Liver (tissue), 7 donors: ENCODE measurements at regions not wholly inside any gene's neighbourhood (a gene's known extent, or its start where the extent isn't known, plus 50 kb on each side); places are given as distances from the start of the nearest gene placed in this dataset.

Source experiments
- DNase-seq: peaks from one replicate; pipeline ENCODE4 v3.0.0-alpha.2; 2017; ENCODE audit warnings: low spot score
- H3K27ac ChIP-seq, 2 donors: one replicate each; pipeline ENCODE4 v1.7.0; 2013; ENCODE audit warnings: inconsistent platforms in 2 of 2, low read length in 2 of 2, control low read depth in 1 of 2, low read depth in 1 of 2, mild to moderate bottlenecking in 1 of 2
- H3K27me3 ChIP-seq, 4 donors: one replicate each; pipeline versions ENCODE4 v1.6.1 to v1.7.0; 2013; ENCODE audit warnings: low read length in 3 of 4, inconsistent platforms in 1 of 4, mild to moderate bottlenecking in 1 of 4, moderate library complexity in 1 of 4; ENCODE audit not compliant: control insufficient read depth in 4 of 4, insufficient read depth in 4 of 4
- H3K36me3 ChIP-seq, 4 donors: one replicate each; pipeline versions ENCODE4 v1.6.1 to v1.7.0; 2013; ENCODE audit warnings: low read length in 3 of 4, mild to moderate bottlenecking in 3 of 4, low read depth in 1 of 4, moderate library complexity in 1 of 4; ENCODE audit not compliant: control insufficient read depth in 4 of 4, insufficient read depth in 3 of 4
- H3K4me1 ChIP-seq, 4 donors: one replicate each; pipeline versions ENCODE4 v1.6.1 to v1.7.0; 2013; ENCODE audit warnings: low read length in 3 of 4, mild to moderate bottlenecking in 3 of 4, moderate library complexity in 1 of 4; ENCODE audit not compliant: control insufficient read depth in 4 of 4, insufficient read depth in 4 of 4
- H3K4me3 ChIP-seq, 3 donors: one replicate each; pipeline versions ENCODE4 v1.6.1 to v1.7.0; 2013; ENCODE audit warnings: low read length in 3 of 3, control low read depth in 1 of 3, low read depth in 1 of 3, mild to moderate bottlenecking in 1 of 3
- H3K9ac ChIP-seq, 2 donors: one replicate each; pipeline ENCODE4 v1.7.0; 2013; ENCODE audit warnings: low read length in 2 of 2, mild to moderate bottlenecking in 2 of 2, moderate library complexity in 2 of 2, control low read depth in 1 of 2, low read depth in 1 of 2
- H3K9me3 ChIP-seq, 4 donors: one replicate each; pipeline versions ENCODE4 v1.6.1 to v1.7.0; 2013; ENCODE audit warnings: low read length in 3 of 4; ENCODE audit not compliant: control insufficient read depth in 4 of 4
- EGR1 ChIP-seq, 2 donors: IDR thresholded peaks; 2 replicates each; pipeline ENCODE4 v1.6.1; 2016 to 2018; ENCODE audit warnings: antibody characterized with exemption in 2 of 2, low read depth in 2 of 2
- FOXA1 ChIP-seq: IDR thresholded peaks from 2 replicates; pipeline ENCODE4 v1.6.1; 2016; ENCODE audit warnings: antibody characterized with exemption
- FOXA2 ChIP-seq: IDR thresholded peaks from 2 replicates; pipeline ENCODE4 v1.6.1; 2016; ENCODE audit warnings: antibody characterized with exemption
- GABPA ChIP-seq, 2 donors: IDR thresholded peaks in 1 of 2; conservative IDR thresholded peaks in 1 of 2; 2 replicates each; pipeline ENCODE4 v1.6.1; 2016; ENCODE audit warnings: antibody characterized with exemption in 2 of 2, mild to moderate bottlenecking in 1 of 2, moderate library complexity in 1 of 2
- HNF4G ChIP-seq: IDR thresholded peaks from 2 replicates; pipeline ENCODE4 v1.6.1; 2016; ENCODE audit warnings: antibody characterized with exemption
- JUND ChIP-seq, 2 donors: IDR thresholded peaks; 2 replicates each; pipeline ENCODE4 v1.6.1; 2016; ENCODE audit warnings: antibody characterized with exemption in 2 of 2
- MAX ChIP-seq: IDR thresholded peaks from 2 replicates; pipeline ENCODE4 v1.6.1; 2016; ENCODE audit warnings: antibody characterized with exemption
- NR2F2 ChIP-seq: IDR thresholded peaks from 2 replicates; pipeline ENCODE4 v1.6.1; 2016; ENCODE audit warnings: antibody characterized with exemption
- RAD21 ChIP-seq, 2 donors: IDR thresholded peaks; 2 replicates each; pipeline ENCODE4 v1.6.1; 2016; ENCODE audit warnings: antibody characterized with exemption in 2 of 2, mild to moderate bottlenecking in 2 of 2
- REST ChIP-seq: IDR thresholded peaks from 2 replicates; pipeline ENCODE4 v1.6.1; 2016; ENCODE audit warnings: antibody characterized with exemption, mild to moderate bottlenecking
- TAF1 ChIP-seq: conservative IDR thresholded peaks from 2 replicates; pipeline ENCODE4 v1.6.1; 2016; ENCODE audit warnings: antibody characterized with exemption, mild to moderate bottlenecking
- YY1 ChIP-seq: IDR thresholded peaks from 2 replicates; pipeline ENCODE4 v1.6.1; 2016; ENCODE audit warnings: antibody characterized with exemption, mild to moderate bottlenecking
- WGBS: extraction: QIAGEN DNeasy Blood & Tissue Kit; methylation state at CpG from one replicate; pipeline ENCODE4 v1.1.7; 2013; 5-methylcytosine and 5-hydroxymethylcytosine counted together
- TF ChIP-seq, protein P1 (sequence below): IDR thresholded peaks from 2 replicates; pipeline ENCODE4 v1.6.1; 2016; ENCODE audit warnings: antibody characterized with exemption
- donor health status: healthy.
- donor health status: healthy.
- donor health status: healthy.
- donor health status: healthy.

- no peak overlapping the region for H3K27ac ChIP-seq
- no peaks in the 10 kb centered on the region for H3K9me3 ChIP-seq
- no peak overlapping the region for H3K9ac ChIP-seq
- no peak overlapping the region for H3K4me3 ChIP-seq
- WGBS, result 81% methylated on average over 6 of the region's 6 CpGs
- no peak for DNase-seq
- no peaks in the 10 kb centered on the region for H3K36me3 ChIP-seq
- no peaks in the 10 kb centered on the region for H3K27me3 ChIP-seq
- TF ChIP-seq TAF1 (no peak), FOXA1 (no peak), MAX (no peak), HNF4G (no peak), EGR1 (IDR thresholded peaks at IDR 0.05; ENCODE audit: low read depth in 2 of 2) (no peak), NR2F2 (no peak), FOXA2 (no peak), REST (no peak), JUND (IDR thresholded peaks at IDR 0.05) (no peak), YY1 (no peak)
- TF ChIP-seq, protein P1, sequence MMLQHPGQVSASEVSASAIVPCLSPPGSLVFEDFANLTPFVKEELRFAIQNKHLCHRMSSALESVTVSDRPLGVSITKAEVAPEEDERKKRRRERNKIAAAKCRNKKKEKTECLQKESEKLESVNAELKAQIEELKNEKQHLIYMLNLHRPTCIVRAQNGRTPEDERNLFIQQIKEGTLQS, result no peak
- H3K4me1 ChIP-seq, result no peaks in the 10 kb centered on the region
Observed at GRCh38 chr1:101451888-101452287, 215.1 kb downstream of the S1PR1 start.

- H3K9me3 ChIP-seq, result no peaks in the 10 kb centered on the region
- H3K36me3 ChIP-seq, result no peaks in the 10 kb centered on the region
- H3K4me1 ChIP-seq, result no peaks in the 10 kb centered on the region
- H3K27ac ChIP-seq, result no peak overlapping the region
- no peak overlapping the region for H3K9ac ChIP-seq
- 73% methylated on average over 12 of the region's 12 CpGs for WGBS
- DNase-seq, result no peak
- no peak overlapping the region for H3K4me3 ChIP-seq
- TF ChIP-seq REST (no peak), GABPA (IDR thresholded peaks at IDR 0.05 in 1 of 2, conservative IDR thresholded peaks at IDR 0.05 in 1 of 2) (no peak), FOXA1 (no peak), NR2F2 (no peak), RAD21 (IDR thresholded peaks at IDR 0.05) (no peak), YY1 (no peak), HNF4G (no peak)
- H3K27me3 ChIP-seq, result no peaks in the 10 kb centered on the region
Observed at GRCh38 chr1:101452825-101453224, 216.0 kb downstream of the S1PR1 start.
